T47D (cell line): ENCODE measurements at regions not wholly inside any gene's neighbourhood (a gene's known extent, or its start where the extent isn't known, plus 50 kb on each side); places are given as distances from the start of the nearest gene placed in this dataset.

Experiments used
- DNase-seq, 2 experiments: peaks; one replicate each; pipeline versions ENCODE4 v3.0.0 to v3.0.0-alpha.2; 2011 to 2012; ENCODE audit warnings: low read depth in 1 of 2, low spot score in 1 of 2
- JUND ChIP-seq: IDR thresholded peaks from 2 replicates; pipeline ENCODE4 v1.6.1; 2012; ENCODE audit warnings: low read depth
- in situ Hi-C: cut with HindIII; loops from 2 replicates; pipeline ENCODE4 v1.10.0; 2016; ENCODE audit warnings: low sequenced_read_pairs, low pct_unique_long_range_greater_than_20kb

GRCh38 chr9:118522093-118523028, 818.2 kb downstream of the TLR4 start:
- TF ChIP-seq JUND, result no peak
- DNase-seq, result peak in 1 of 2 experiments; percentile 20
- in situ Hi-C loops, result no loop called here

GRCh38 chr9:118527261-118527660, 823.1 kb downstream of the TLR4 start:
- in situ Hi-C loops, result no loop called here
- no peak for TF ChIP-seq JUND
- DNase-seq, result no peak

GRCh38 chr9:118529210-118529609, 825.0 kb downstream of the TLR4 start:
- in situ Hi-C loops, result no loop called here
- TF ChIP-seq JUND, result no peak
- no peak for DNase-seq

- in situ Hi-C loops, result no loop called here
- no peak for DNase-seq
- TF ChIP-seq JUND, result no peak
Observed at GRCh38 chr9:118529624-118530214, 825.5 kb downstream of the TLR4 start.

GRCh38 chr9:118532592-118532991, 828.4 kb downstream of the TLR4 start:
- no peak for DNase-seq
- in situ Hi-C loops, result no loop called here
- TF ChIP-seq JUND, result no peak

GRCh38 chr9:118533101-118533500, 828.9 kb downstream of the TLR4 start:
- DNase-seq, result no peak
- TF ChIP-seq JUND, result no peak
- in situ Hi-C loops, result no loop called here

- no peak for TF ChIP-seq JUND
- in situ Hi-C loops, result no loop called here
- DNase-seq, result no peak
Observed at GRCh38 chr9:118533850-118534249, 829.6 kb downstream of the TLR4 start.

- in situ Hi-C loops, result no loop called here
- no peak for DNase-seq
- no peak for TF ChIP-seq JUND
Observed at GRCh38 chr9:118536153-118536552, 832.0 kb downstream of the TLR4 start.

- in situ Hi-C loops, result no loop called here
- no peak for TF ChIP-seq JUND
- no peak for DNase-seq
Observed at GRCh38 chr9:118538959-118539358, 830.3 kb downstream of the BRINP1 start.

- in situ Hi-C loops, result no loop called here
- no peak for TF ChIP-seq JUND
- DNase-seq, result no peak
Observed at GRCh38 chr9:118553465-118553864, 815.8 kb downstream of the BRINP1 start.

GRCh38 chr9:118554987-118555386, 814.2 kb downstream of the BRINP1 start:
- in situ Hi-C loops, result no loop called here
- no peak for TF ChIP-seq JUND
- no peak for DNase-seq

GRCh38 chr9:118558026-118558425, 811.2 kb downstream of the BRINP1 start:
- in situ Hi-C loops, result no loop called here

GRCh38 chr9:118558891-118559290, 810.3 kb downstream of the BRINP1 start:
- in situ Hi-C loops, result no loop called here
- DNase-seq, result no peak
- no peak for TF ChIP-seq JUND

More at GRCh38 chr9:118558026-118558425, 811.2 kb downstream of the BRINP1 start:
- TF ChIP-seq JUND, result no peak
- DNase-seq, result no peak

- in situ Hi-C loops, result no loop called here
- no peak for DNase-seq
- TF ChIP-seq JUND, result no peak
Observed at GRCh38 chr9:118561051-118561450, 808.2 kb downstream of the BRINP1 start.
